ENCODE measurements at regions not wholly inside any gene's neighbourhood (a gene's known extent, or its start where the extent isn't known, plus 50 kb on each side); places are given as distances from the start of the nearest gene placed in this dataset.

DNA sequence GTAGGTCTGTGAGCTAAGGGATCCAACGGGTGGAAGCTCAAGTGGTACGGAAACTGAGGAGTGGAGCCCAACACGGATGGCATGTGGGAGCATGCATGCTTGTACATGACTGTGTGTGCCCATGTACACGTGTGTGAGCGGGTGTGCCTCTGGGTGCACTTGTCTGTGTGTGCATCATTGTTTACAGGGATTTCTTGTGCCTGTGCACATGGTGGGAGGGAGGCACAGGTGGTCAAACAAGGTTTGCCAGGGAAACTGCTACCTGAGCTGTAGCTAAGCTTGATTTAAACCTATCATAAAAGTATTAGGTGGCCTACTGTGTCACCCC lies 122.5 kb upstream of the MAMLD1 start:
- WGBS, 2 donors: 91 to 96% methylated on average over 5 of the region's 5 CpGs
- Histone ChIP-seq H3K9me3 (no peaks in the 10 kb centered on the region), H3K27ac (no peak overlapping the region), H3K36me3 (no peaks in the 10 kb centered on the region), H3K4me1 (no peaks in the 10 kb centered on the region), H3K27me3 (no peaks in the 10 kb centered on the region), H3K4me3 (no peak overlapping the region)
- ATAC-seq (no peak), DNase-seq (no peak)
- intact Hi-C loops (cut with DNase I): no loop called here
- no peak for TF ChIP-seq CTCF (IDR thresholded peaks at IDR 0.05)

DNA sequence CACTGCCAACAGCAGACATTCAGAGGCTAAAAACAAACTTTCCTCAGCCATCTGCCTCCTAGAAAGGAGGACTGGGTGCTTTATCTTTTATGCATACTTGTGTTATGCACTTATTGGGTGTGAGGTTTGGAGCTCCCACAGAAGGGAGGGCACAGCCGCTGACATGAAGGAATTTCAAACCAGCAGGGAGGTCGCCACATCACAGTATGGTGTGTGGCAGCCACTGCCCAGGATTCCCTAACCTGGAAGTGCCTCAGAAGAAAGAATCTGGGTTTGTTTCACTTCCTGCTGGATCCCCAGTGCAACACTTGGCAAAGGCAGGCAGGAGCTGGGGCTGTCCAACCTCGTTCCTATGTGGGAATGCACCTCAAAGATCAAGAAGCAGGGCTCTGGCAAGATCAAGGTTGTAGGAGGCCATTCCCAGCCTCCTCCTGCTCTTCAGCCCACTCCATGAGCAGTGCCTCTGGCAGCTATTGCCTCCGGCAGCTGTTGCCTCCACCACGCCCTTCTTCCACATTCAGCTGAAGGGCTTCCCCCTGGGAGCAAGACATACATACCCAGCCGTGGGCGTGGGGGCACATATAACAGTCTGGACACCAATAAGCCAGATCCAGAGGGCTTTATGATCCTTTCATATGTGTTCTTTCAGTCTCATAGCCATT lies 109.0 kb upstream of the MAMLD1 start:
- H3K9me3 ChIP-seq: no peaks in the 10 kb centered on the region
- 73 to 86% methylated on average over 7 of the region's 7 CpGs for WGBS, 2 donors
- DNase-seq (no peak), ATAC-seq (peak in 1 of 8 donors; percentile 15)
- no peaks in the 10 kb centered on the region for H3K4me1 ChIP-seq
- H3K4me3 ChIP-seq: no peak overlapping the region
- TF ChIP-seq CTCF (IDR thresholded peaks at IDR 0.05): no peak
- intact Hi-C loops (cut with DNase I): no loop called here
- H3K27ac ChIP-seq: no peak overlapping the region
- no peaks in the 10 kb centered on the region for H3K27me3 ChIP-seq
- H3K36me3 ChIP-seq: no peaks in the 10 kb centered on the region

DNA sequence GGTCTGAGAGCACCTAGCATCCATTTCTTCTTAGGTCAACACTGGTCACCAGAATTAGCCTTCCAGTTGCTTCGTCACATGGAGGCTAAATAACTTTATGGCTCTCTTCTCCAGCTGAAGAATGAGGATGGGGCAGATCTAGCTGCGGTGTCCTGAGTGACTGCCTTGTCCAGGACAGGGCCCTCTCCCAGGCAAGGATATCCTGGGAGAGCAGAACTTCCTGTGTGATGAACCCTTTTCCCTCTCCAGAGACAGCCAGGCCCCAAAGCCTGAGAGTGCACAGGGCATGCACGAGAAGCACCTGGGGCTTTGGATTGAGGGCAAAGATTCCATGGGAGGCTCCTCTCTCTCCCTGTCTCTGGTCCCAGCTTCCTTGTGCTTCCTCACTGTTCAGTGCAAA lies 108.2 kb upstream of the MAMLD1 start:
- intact Hi-C loops (cut with DNase I): no loop called here
- Histone ChIP-seq H3K27ac (no peak overlapping the region), H3K36me3 (no peaks in the 10 kb centered on the region), H3K4me3 (no peak overlapping the region), H3K9me3 (no peaks in the 10 kb centered on the region), H3K4me1 (no peaks in the 10 kb centered on the region), H3K27me3 (peaks cover 0 to 5% (median 0%) of the 10 kb centered on the region in 7 donors)
- no peak for TF ChIP-seq CTCF (IDR thresholded peaks at IDR 0.05)
- 77 to 100% methylated on average over 3 of the region's 3 CpGs for WGBS, 2 donors
- DNase-seq (no peak), ATAC-seq (no peak)

DNA sequence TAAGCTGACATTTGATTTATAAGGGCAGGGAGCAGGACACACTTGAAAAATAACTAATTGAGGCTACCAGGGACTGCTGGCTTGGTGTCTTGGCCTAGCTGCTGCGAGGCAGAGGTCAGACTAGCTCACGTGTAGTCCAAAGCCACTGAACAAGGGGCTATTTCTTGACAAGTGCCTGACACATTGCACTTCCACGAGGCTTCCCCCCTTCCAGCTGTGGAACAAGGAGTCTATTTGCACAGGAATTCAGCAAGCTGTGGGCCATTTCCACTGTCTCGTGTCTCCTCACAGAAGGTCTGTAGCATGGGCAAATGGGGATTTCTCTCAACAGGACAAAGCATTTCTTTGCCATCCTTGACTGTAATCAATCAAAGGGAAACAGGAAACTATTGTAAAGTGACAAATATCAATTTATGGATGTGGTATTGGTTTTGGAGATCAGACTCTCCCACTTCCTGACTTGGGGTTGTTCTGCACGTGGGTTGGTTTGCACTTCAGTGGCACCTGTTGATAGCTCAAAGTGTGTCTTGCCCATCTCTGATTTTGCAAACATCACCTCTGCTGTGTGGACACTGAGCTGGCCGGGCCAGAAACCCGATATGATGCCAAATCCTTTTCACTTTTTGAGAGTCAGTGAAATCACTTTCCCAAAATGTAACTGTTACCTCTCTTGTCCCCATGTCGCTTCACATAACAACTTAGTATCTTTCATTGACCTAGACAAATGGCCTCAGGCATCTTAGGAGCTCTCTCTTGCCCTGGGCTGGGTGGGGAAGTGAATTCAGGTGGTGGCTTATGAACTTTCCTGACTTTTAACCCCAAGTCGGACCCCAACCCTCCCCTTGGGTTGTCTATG lies 107.4 kb upstream of the MAMLD1 start:
- ATAC-seq (peak in 7 of 8 donors; percentile 11 to 74 (median 51)), DNase-seq (no peak)
- no peaks in the 10 kb centered on the region for H3K9me3 ChIP-seq
- no peaks in the 10 kb centered on the region for H3K4me1 ChIP-seq
- intact Hi-C loops (cut with DNase I): no loop called here
- 57 to 76% methylated on average over 9 of the region's 9 CpGs for WGBS, 2 donors
- peaks cover 0 to 13% (median 0%) of the 10 kb centered on the region in 7 donors for H3K27me3 ChIP-seq
- no peak overlapping the region for H3K27ac ChIP-seq
- TF ChIP-seq CTCF (IDR thresholded peaks at IDR 0.05): no peak
- H3K4me3 ChIP-seq: no peak overlapping the region
- no peaks in the 10 kb centered on the region for H3K36me3 ChIP-seq

All from heart right ventricle (tissue), 16 donors.